ENCODE measurements at regions not wholly inside any gene's neighbourhood (a gene's known extent, or its start where the extent isn't known, plus 50 kb on each side); places are given as distances from the start of the nearest gene placed in this dataset.

DNA sequence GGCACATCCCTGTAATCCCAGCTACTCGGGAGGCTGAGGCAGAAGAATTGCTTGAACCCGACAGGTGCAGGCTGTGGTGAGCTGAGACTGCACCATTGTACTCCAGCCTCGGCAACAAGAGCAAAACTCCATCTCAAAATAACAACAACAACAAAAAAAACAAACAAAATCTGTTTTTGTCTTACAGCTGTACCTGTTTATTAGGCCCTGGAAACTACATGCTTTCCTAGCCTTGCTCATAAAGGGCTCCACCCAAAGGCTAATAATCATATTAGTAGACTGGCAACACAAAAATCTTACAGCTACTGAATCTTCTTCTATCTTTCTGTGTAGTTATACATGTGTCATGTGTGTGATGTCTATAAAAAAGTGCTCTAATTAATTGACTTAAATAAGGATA is 503.9 kb upstream of the EYS start:
- H3K27ac ChIP-seq = no peak overlapping the region
- no peak for TF ChIP-seq ZFX (IDR thresholded peaks at IDR 0.05; ENCODE audit: borderline replicate concordance)
- TF ChIP-seq, protein P1, sequence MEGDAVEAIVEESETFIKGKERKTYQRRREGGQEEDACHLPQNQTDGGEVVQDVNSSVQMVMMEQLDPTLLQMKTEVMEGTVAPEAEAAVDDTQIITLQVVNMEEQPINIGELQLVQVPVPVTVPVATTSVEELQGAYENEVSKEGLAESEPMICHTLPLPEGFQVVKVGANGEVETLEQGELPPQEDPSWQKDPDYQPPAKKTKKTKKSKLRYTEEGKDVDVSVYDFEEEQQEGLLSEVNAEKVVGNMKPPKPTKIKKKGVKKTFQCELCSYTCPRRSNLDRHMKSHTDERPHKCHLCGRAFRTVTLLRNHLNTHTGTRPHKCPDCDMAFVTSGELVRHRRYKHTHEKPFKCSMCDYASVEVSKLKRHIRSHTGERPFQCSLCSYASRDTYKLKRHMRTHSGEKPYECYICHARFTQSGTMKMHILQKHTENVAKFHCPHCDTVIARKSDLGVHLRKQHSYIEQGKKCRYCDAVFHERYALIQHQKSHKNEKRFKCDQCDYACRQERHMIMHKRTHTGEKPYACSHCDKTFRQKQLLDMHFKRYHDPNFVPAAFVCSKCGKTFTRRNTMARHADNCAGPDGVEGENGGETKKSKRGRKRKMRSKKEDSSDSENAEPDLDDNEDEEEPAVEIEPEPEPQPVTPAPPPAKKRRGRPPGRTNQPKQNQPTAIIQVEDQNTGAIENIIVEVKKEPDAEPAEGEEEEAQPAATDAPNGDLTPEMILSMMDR (IDR thresholded peaks at IDR 0.05) = no peak

DNA sequence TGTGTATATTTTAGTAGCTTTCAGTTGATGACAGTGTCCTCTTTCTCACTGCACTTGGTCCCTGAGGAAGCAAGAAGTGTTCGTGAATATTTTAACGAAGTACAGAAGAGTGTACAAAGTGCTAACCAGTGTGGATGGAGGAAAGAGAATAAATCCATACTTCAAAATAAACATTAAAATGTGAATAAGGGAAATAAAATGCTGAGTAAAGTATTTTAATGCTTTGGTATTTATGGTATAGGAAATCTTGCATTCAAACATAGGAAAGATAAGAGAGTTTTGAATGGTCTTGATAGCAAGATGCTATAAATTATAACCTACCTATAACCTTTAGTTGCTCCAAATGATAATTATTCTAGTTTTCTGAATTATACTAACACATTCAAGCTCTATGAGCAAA is 493.4 kb upstream of the EYS start:
- no peak for TF ChIP-seq ZFX (IDR thresholded peaks at IDR 0.05; ENCODE audit: borderline replicate concordance)
- TF ChIP-seq, protein P1 (IDR thresholded peaks at IDR 0.05) = no peak
- no peak overlapping the region for H3K27ac ChIP-seq

DNA sequence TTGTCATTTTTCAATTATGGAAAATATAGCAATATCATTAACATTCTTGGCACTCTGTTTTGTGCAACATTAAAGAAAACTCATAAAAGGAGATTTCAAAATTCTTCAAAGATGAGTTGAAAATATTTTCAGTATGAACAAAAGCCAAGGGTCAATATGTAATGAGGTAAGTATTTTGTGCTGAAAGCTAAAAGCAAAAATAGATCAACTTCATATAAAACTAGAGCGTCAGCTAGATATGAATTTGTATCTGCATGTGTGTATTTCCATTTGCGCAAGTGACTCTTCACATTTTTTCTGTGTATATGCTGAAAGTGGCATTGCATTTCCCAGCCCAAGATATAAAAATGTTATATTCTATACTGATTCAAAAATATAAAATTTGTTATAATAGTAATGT is 492.1 kb upstream of the EYS start:
- TF ChIP-seq, protein P1 (IDR thresholded peaks at IDR 0.05) = no peak
- TF ChIP-seq ZFX (IDR thresholded peaks at IDR 0.05; ENCODE audit: borderline replicate concordance) = no peak
- no peak overlapping the region for H3K27ac ChIP-seq

DNA sequence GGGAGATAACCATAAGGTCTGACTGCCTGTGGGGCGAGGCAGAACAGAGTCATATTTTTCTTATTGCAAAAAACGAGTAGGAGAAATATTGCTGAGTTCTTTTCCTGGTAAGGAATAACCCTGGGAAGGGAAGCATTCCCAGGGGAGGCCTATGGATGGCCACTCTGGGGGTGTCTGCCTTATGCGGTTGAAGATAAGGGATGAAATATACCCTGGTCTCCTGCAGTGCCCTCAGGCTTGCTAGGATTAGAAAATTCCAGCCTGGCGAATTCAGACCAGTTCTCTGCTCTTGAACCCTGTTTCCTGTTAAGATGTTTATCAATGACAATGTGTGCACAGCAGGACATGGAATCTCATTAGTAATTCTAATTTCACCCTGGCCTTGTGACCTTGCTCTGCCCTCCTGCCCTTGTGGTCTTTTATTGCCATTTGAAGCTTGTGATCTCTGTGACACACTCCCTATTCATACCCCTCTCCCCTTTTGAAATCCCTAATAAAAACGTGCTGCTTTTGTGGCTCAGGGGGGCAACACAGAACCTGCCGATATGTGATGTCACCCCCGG is 491.1 kb upstream of the EYS start:
- TF ChIP-seq, protein P1 (IDR thresholded peaks at IDR 0.05) = no peak
- no peak for TF ChIP-seq ZFX (IDR thresholded peaks at IDR 0.05; ENCODE audit: borderline replicate concordance)
- no peak overlapping the region for H3K27ac ChIP-seq

DNA sequence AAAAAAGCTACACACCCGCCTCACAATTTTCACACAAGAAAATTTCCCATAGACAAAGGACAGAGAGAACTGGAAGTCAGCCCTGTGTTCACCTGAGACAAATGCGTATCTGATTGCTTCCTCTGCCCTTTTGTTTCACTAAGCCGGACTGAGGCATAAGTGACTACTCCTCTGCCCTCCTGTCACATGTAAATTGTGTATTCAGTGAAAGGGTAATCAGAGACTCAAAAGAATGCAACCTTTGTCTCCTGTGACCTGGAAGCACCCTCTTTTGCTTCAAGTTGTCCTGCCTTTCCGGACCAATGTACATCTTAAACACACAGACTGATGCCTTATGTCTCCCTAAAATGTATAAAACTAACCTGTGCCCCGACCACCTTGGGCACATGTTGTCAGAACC is 483.8 kb upstream of the EYS start:
- H3K27ac ChIP-seq = no peak overlapping the region

DNA sequence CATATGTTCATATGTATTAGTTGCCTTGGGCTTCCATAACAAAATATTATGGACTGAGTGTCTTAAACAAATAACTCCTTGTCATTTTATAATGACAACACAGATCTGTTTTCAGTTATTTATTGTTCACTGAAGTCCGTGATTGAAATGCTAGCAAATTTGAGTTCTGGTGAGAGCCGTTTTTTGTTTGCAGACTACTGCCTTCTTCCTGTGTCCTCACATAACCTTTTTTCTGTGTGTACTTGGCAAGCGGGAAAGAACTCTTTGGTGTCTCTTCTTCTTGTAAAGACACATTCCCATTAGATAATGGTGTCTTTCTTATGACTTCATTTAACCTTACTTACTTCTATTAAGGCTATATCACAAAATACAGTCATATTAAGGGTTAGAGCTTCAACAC is 482.9 kb upstream of the EYS start:
- TF ChIP-seq, protein P1 (IDR thresholded peaks at IDR 0.05) = no peak
- TF ChIP-seq ZFX (IDR thresholded peaks at IDR 0.05; ENCODE audit: borderline replicate concordance) = no peak
- no peak overlapping the region for H3K27ac ChIP-seq

More for the DNA sequence above, 483.8 kb upstream of the EYS start:
- no peak for TF ChIP-seq ZFX (IDR thresholded peaks at IDR 0.05; ENCODE audit: borderline replicate concordance)
- TF ChIP-seq, protein P1 (IDR thresholded peaks at IDR 0.05) = no peak

DNA sequence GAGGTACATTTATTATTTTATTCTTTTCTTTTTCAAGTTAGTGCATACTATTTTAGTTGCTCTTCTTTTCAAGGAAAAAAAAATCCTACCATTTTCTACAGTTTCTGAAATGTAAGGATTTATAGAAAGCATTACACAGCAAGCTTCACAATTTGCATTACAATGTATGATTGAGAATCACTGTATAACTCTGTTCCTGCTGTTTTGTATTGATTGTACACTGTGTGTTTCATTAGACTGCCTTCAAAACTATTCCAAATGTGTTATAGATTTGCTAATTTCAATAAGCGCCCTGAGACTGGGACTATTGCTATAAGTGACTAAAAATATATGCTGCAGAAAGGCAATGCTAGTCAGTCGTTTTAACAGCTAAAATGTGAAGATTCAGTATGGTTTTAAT is 479.7 kb upstream of the EYS start:
- TF ChIP-seq, protein P1 (IDR thresholded peaks at IDR 0.05) = no peak
- TF ChIP-seq ZFX (IDR thresholded peaks at IDR 0.05; ENCODE audit: borderline replicate concordance) = no peak
- H3K27ac ChIP-seq = no peak overlapping the region
